HG02973 (cell line): ENCODE measurements at regions not wholly inside any gene's neighbourhood (a gene's known extent, or its start where the extent isn't known, plus 50 kb on each side); places are given as distances from the start of the nearest gene placed in this dataset.
"Not testable (repeated sequence)": the region's sequence is repeated elsewhere in the genome, so short reads cannot be mapped to it uniquely, and the experiment has no call there.

Experiments
- ATAC-seq: cut with Tn5 transposase; IDR thresholded peaks from one replicate; pipeline ENCODE4 v1.9.1; 2021; ENCODE audit warnings: moderate library complexity; ENCODE audit not compliant: unreplicated experiment

DNA sequence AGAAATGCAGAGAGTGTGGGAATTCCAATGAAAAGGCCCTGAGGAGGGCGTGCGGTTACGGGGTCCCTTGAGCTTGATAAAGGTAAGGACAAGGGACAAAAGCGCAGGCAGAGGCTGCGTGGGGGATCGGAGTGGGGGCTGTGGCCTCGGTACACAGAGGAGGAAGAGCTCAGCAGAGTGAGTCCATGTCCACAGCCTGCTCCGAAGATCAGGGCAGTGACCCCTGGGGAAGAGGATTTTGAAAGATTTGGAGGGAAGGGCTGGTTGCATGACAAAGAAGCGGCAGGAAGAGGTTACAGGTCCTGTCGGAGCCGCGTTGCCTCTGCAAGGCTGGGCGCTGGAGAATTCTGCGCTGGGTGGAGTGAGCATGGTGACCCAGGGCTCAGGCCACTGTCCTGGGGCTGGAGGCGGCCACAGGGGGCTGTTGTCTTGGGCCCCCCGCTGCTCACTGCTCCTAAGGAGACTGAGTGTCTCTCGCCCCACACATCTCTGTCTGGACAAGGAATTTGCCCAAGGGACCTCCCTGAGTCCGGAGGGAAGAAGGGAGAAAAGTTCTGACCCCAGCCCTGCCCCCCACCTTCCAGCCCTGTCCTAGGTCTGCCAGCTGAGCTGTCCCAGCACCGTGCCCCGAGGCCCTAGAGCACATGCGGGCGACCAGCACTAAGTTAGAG, 69.8 kb upstream of the INSIG1 start:
- ATAC-seq = no peak

DNA sequence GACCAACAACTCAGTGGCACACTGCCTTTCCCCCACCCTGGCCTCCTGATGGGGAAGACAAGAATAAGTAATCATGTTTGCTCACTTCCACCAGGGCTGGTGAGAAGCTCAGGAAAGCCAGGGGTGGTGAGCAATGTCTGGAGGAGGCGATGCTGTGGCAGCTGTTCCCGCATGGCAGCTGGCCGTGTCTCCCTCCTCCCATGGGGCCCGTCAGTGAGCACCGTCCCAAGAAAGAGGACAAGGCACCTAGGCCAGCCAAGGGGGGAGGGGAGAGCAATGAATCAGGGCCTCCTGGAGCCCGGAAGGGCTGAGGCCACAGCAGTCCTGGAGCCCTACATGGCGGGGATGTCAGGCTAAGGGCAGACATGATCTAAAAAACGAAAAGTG, 69.2 kb upstream of the INSIG1 start:
- no peak for ATAC-seq

GRCh38 chr7:155228894-155229293, 68.8 kb upstream of the INSIG1 start:
- no peak for ATAC-seq

DNA sequence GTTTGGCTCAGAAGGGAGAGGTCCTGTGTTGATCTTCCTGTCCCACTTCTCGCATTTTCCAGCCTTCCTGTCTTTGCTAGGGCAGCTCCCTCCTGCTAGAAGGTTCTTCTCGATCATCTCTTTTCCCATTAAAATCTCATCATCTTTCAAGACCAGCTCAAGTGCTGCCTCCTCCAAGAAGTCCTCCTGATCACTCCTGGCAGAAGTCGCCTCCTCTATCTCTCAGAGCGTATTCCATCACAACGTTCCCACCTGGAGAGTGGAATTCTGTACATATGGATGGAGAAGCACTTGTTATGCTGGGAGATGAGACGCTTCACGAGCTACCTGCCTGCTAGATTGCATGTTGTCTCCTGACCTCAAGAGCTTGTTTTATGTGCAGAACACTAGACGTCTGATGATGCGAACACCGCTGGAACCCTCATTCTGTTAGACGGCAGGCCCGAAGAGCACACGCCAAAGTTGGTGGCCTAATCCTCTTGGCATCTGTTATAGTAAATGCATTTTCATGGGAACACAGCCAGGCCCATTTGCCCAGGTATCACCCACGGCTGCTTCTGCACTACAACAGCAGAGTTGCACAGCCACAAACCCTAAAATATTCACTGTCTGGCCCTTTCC, 68.0 kb upstream of the INSIG1 start:
- no peak for ATAC-seq

DNA sequence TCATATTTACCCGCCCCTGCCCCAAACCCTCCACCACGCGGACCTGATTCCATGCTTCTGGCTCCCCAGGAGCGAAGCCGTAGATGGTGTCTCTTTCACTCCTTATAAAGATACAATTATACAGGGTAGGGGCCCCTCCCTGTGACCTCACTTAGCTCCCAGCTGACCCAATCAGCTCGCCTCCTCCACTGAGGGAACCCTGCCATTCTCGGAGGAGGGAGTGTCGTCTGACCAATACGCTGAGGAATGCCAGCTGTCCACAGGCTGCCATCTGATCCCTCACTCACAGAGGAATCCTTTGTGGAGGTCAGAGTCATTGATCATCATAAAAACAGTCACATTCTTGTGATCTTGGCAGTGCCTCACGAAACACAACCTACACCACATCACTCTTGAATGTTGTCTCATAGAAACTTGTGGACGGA, 67.5 kb upstream of the INSIG1 start:
- no peak for ATAC-seq

DNA sequence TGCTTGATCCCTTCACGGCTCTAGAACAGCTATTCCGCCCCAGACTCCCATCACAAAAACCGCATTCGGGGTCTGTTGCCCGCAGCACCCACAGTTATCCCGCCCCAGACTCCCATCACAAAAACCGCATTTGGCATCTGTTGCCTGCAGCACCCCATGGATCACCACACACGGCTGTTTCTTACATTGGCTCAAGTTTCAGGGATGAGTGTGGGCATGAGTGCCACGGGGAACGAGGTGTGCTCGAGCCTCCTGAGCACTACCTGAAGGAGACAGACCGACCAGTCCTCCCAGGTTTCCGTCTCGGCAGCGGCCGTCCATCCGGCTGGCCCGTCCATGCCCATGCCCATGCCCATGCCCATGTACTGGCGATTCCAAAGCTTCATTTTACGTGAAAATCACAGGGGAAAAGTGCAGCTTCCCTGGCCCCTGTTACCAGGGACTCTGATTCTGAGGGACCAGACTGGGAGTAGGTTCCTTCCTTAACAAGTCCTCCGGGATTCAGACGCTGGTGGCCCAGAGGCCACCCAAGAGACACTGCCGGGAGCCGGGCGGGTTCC, 66.4 kb upstream of the INSIG1 start:
- no peak for ATAC-seq

- ATAC-seq = no peak
Measured at GRCh38 chr7:155231941-155232340, 65.7 kb upstream of the INSIG1 start.

DNA sequence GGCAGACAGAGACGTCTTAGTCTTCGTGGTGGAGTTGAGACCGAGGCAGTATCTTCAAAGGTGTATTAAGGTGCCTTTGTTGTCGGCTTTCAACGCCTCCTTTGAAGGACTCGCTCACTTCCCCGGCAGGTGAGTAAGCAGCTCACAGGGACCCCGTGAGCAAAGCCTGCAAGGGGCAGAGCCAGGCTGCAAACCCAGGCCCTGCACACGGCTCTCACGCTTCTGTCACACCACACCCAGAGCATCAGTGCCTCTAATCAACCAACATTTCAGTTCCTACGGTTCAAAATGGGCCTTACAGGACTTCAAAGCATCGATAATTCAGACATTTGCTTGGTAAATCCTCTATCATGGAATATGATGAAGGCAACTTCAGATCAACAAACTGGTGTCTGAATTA, 64.8 kb upstream of the INSIG1 start:
- no peak for ATAC-seq

GRCh38 chr7:155233311-155234157, 64.1 kb upstream of the INSIG1 start:
- ATAC-seq = no peak

DNA sequence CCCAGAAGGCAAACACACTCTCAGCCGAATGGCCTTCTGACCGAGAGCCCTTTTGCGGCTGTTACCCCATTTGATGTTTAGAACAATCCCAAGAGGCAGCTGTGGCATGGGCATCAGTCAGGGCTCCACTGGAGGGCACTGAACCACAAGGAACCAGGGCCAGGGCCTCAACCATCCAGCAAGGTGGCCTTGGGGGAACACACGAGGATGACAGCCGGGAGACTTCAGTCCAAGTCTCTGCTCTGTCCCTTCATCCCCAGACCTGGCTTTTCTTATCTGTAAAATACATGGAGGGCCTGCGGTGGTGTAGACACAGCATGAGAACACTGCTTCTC, 63.6 kb upstream of the INSIG1 start:
- no peak for ATAC-seq

DNA sequence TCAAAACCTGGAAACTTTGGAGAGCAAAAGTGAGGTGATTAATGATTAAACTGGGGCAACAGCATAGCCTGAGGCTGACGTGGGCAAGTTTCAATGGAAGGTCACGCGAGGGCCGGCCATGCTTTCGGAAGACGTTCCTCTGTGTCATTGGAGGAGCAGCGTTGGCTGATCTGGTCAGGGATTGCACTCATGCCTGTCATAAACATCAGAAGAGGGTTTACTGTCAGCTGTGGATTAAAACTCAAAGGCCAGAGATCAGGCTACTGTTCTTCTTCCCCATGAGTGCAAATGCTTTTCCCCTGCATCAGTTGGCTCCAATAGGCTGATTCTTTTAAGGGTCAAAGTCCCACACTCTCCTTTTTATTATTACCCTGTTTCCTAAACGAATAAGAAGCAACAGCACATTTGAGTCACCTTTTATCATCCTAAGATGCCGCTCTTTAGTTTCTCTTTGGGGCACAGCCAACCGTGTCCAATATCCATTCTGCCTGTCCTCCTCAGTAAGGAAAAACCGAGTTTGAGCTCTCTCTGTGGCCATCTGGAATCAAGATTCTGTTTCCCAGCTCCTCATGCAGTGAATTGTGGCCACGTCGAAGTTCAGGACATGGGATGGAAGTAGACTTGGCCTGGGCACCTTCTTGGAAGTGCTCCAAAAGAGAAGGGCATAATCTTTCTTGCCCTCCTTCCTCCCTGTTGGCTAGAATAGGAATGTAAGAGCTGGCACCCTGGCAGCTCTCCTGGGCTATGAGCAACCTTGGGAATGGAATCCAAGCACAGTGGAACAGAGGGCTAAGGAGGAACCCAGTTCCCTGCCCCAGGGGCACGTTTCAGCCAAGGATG, 62.5 kb upstream of the INSIG1 start:
- no peak for ATAC-seq

- no peak for ATAC-seq
Measured at GRCh38 chr7:155236386-155236785, 61.3 kb upstream of the INSIG1 start.

GRCh38 chr7:155237297-155237696, 60.4 kb upstream of the INSIG1 start:
- no peak for ATAC-seq

GRCh38 chr7:155237730-155238129, 59.9 kb upstream of the INSIG1 start:
- ATAC-seq = no peak

- ATAC-seq = not testable (repeated sequence)
Measured at GRCh38 chr7:155239431-155240087, 58.1 kb upstream of the INSIG1 start.

GRCh38 chr7:155244675-155245074, 53.0 kb upstream of the INSIG1 start:
- no peak for ATAC-seq

DNA sequence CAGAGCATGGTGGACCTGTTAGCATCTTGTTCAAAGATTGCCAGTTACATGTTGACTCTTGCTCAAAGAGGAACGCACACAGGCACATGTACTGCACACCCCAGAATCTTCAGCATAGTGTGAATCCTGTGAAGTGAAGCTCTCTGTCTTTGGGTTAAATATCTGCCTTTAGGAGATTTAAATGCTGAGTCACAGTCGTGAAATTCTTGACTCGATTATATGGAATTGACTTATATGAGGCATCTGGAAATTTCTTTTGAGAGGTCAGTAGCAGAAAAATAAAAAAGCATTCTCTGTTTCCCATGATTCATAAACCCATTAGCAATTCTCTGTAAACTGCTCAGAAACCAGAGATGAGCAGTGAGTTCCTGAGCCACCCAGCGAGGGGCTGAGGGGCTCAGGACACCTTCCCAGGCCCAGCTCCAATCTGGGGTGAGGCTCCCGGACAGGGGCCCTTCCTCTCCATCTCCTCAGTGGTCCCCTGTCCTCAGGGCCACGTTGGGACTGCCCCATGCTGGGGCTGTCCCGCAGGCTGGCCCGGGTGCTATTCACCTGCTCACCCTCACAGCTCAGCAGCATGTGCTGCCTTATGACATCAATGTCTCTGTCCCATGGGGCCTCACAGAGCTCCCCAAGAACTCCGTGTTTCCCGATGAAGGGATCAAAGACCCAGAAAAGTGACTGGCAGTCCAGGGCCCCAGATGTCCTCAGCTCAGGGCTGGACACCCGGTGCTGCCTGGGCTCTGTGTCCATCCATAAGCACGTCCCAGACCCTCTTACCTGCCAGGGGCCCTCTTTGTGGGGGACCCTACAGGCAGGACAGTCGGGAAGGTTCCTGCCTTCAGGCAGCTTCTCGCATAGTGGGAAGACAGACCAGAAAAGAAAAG, 50.0 kb upstream of the INSIG1 start:
- ATAC-seq = no peak
